NCI-H2081 (cell line): ENCODE measurements at regions not wholly inside any gene's neighbourhood (a gene's known extent, or its start where the extent isn't known, plus 50 kb on each side); places are given as distances from the start of the nearest gene placed in this dataset.
"Not testable (repeated sequence)": the region's sequence is repeated elsewhere in the genome, so short reads cannot be mapped to it uniquely, and the experiment has no call there.

Experiments used
- DNase-seq, 2 experiments: peaks; one replicate each; lab custom pipeline; 2025; lab: John Stamatoyannopoulos, UW

- DNase-seq: no peak
Measured at GRCh38 chr2:17133052-17133671, 385.1 kb downstream of the RAD51AP2 start.

- not testable (repeated sequence) for DNase-seq
Measured at GRCh38 chr2:17130627-17131026, 387.6 kb downstream of the RAD51AP2 start.

GRCh38 chr2:17125989-17126620 is 392.1 kb downstream of the RAD51AP2 start:
- no peak for DNase-seq

GRCh38 chr2:17124575-17125318 is 393.5 kb downstream of the RAD51AP2 start:
- DNase-seq: no peak

- DNase-seq: no peak
Measured at GRCh38 chr2:17122887-17123501, 395.2 kb downstream of the RAD51AP2 start.

GRCh38 chr2:17115466-17115865 is 402.8 kb downstream of the RAD51AP2 start:
- no peak for DNase-seq

GRCh38 chr2:17115042-17115441 is 403.2 kb downstream of the RAD51AP2 start:
- DNase-seq: no peak

GRCh38 chr2:17107871-17108270 is 410.4 kb downstream of the RAD51AP2 start:
- DNase-seq: no peak

GRCh38 chr2:17107151-17107550 is 411.1 kb downstream of the RAD51AP2 start:
- no peak for DNase-seq

GRCh38 chr2:17106418-17106817 is 411.8 kb downstream of the RAD51AP2 start:
- no peak for DNase-seq

GRCh38 chr2:17104454-17104853 is 413.8 kb downstream of the RAD51AP2 start:
- no peak for DNase-seq

GRCh38 chr2:17101596-17101995 is 416.6 kb downstream of the RAD51AP2 start:
- no peak for DNase-seq

GRCh38 chr2:17101091-17101490 is 417.1 kb downstream of the RAD51AP2 start:
- DNase-seq: no peak

- DNase-seq: no peak
Measured at GRCh38 chr2:17095340-17095739, 422.9 kb downstream of the RAD51AP2 start.

GRCh38 chr2:17093712-17094111 is 424.5 kb downstream of the RAD51AP2 start:
- no peak for DNase-seq

GRCh38 chr2:17086990-17087389 is 421.4 kb upstream of the CYRIA start:
- DNase-seq: no peak

- DNase-seq: no peak
Measured at GRCh38 chr2:17085546-17086202, 420.0 kb upstream of the CYRIA start.

- DNase-seq: no peak
Measured at GRCh38 chr2:17084877-17085276, 419.2 kb upstream of the CYRIA start.

GRCh38 chr2:17083902-17084301 is 418.3 kb upstream of the CYRIA start:
- peak in 1 of 2 experiments; percentile 23 for DNase-seq

- no peak for DNase-seq
Measured at GRCh38 chr2:17079262-17079661, 413.6 kb upstream of the CYRIA start.

- DNase-seq: no peak
Measured at GRCh38 chr2:17076533-17076932, 410.9 kb upstream of the CYRIA start.

- no peak for DNase-seq
Measured at GRCh38 chr2:17070711-17071110, 405.1 kb upstream of the CYRIA start.
